ENCODE measurements at regions not wholly inside any gene's neighbourhood (a gene's known extent, or its start where the extent isn't known, plus 50 kb on each side); places are given as distances from the start of the nearest gene placed in this dataset.
"Not testable (repeated sequence)": the region's sequence is repeated elsewhere in the genome, so short reads cannot be mapped to it uniquely, and the experiment has no call there.

DNA sequence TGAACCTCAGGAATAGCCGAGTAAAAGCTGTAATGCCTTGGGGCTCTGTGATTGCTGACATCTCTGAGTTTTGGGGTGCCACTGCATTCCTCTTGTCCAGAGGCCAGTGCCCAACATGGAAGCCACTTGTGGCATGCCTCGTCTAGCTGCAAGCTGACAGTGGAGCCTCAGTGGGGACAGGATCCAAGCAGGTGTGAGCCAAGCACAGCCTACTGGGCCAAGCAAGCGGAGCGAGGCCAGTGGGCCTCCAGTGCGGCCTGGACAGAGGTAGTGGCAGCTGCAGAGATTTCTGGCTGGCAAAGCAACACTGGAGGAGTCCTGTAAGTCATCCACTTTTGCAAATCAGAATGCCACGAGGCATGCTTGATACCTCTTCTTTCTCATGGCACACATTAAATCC, 1038.2 kb upstream of the CNTN5 start:
- FAIRE-seq: no peak

GRCh38 chr11:97989121-97989520, 1031.6 kb upstream of the CNTN5 start:
- FAIRE-seq: peak; percentile 97

GRCh38 chr11:97990162-97990920, 1030.4 kb upstream of the CNTN5 start:
- FAIRE-seq: no peak

- no peak for FAIRE-seq
These were observed 1027.2 kb upstream of the CNTN5 start for GRCh38 chr11:97993562-97993961.

DNA sequence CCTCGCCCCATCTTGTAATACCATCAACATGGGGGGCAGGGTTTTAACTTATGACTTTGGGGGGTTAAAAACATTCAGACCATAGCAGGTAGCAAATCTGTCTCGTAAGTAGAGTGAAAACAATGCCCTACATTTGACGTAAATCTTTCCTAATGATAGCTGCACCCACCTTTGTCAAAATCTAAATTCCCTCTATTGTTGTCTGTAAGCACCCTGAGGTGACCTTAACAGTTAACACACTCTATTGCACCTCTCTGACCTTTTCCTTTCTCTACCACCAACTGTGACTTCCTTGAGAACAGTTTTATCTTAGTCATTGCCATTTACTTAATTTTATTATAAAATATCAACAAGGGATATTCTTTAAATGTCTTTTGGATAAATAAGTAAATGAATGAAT, 1024.9 kb upstream of the CNTN5 start:
- FAIRE-seq: no peak

GRCh38 chr11:97996762-97997161, 1024.0 kb upstream of the CNTN5 start:
- no peak for FAIRE-seq

DNA sequence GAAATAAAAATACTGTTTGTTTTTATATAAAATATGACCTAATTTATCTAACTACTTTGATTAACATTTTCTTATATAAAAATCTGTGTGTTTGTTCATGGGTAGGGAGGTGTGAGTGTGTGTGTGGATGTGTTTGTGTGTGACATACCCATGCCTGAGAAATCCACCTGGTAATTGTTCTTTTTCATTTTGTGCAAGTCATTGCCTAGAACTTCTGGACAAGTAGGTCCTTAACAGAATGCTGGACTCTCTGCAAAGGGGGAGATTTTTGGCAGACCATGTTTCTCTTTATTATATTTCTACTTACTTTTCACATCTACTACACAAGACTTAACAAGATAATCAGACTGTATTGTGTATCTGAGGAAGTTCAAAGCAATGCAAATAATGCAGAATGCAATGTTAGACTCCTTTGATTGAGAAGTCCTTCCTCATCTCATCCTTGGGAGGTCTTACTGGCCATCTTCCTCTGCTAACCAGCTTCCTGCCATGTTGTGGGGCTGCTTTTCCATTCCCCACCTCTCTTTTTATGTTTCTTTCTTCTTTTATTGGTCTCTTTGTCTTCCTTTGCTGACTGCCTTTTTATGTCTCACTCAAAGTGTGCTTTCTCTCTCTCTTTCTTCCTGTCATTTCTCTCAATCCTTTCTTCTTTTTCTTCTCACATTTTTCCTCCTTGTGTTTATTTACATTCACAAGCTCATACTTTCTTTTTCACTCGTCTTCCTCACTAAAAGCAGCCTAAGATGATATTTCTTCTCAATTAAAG, 1017.0 kb upstream of the CNTN5 start:
- no peak for FAIRE-seq

DNA sequence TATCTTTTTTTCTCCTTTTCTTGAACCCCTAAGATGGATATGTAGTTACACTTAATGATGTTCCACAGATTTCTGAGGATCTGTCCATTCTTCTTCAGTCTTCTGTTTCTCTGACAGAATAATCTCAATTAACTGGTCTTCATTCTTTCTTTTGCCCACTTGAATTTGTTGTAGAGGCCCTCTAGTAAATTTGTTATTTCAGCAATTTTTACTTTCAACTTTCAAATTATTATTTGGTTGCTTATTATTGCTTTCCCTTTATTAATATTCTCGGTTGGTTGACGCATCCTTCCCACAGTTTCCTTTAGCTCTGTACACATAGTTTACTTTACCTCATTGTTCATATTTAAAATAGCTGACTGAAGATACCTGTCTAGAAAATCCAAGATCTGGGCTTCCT, 1013.7 kb upstream of the CNTN5 start:
- FAIRE-seq: no peak

- no peak for FAIRE-seq
These were observed 993.1 kb upstream of the CNTN5 start for GRCh38 chr11:98027652-98028051.

DNA sequence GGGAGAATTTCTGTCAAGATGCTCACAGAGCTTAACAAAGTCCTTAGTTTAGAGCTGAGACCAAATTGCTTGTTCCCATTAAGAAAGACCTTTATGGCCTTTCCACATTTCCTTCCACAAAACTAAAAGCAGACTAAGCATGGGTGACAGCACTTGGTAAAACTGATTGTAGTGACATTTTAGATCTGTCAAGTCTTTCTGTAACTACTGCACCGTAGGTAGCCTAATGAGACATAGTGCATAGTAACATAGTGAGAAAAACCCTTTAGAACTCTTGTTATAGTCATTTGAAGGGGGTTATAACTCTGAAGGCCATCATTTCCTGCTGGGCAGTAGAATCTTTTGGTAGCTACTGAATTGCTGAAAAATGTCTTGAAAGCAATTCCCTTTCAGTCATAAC, 990.9 kb upstream of the CNTN5 start:
- no peak for FAIRE-seq

DNA sequence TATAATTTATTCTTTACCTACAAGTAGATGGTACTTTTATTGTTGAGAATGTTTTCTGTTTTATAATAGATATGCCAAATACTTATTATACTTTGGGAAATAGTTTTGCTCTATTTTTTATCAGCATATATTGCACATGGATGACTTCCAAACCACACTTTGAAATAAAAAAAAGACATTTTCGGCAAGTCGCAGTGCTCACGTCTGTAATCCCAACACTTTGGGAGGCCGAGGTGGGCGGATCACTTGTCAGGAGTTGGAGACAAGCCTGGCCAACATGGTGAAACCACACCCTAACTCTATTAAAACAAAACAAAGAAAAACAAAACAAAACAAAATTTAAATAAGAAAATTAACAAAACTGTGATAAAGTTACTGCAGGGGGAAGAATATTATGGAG, 983.9 kb upstream of the CNTN5 start:
- FAIRE-seq: no peak

GRCh38 chr11:98040061-98040808, 980.5 kb upstream of the CNTN5 start:
- FAIRE-seq: no peak

GRCh38 chr11:98047647-98048046, 973.1 kb upstream of the CNTN5 start:
- FAIRE-seq: no peak

DNA sequence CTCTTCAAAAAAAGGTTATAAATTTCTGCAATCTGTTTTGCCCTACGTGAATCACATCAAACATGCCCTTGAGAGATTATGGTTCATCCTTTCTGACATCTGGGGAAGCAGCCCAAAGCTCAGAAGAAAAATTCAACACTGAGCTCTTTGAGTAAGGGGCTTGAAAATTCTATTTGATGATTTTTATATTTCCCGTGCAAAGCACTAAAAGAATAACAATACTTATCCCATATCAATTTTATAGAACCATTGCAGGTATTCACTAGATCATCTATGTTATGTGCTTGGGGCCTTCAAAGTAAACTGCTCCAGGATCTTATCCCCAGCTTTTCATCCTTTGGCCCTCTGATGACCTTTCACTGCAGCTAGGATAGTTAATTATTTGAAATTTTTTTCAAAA, 966.9 kb upstream of the CNTN5 start:
- no peak for FAIRE-seq

- FAIRE-seq: no peak
These were observed 963.8 kb upstream of the CNTN5 start for GRCh38 chr11:98056945-98057344.

GRCh38 chr11:98059488-98059887, 961.3 kb upstream of the CNTN5 start:
- FAIRE-seq: no peak

DNA sequence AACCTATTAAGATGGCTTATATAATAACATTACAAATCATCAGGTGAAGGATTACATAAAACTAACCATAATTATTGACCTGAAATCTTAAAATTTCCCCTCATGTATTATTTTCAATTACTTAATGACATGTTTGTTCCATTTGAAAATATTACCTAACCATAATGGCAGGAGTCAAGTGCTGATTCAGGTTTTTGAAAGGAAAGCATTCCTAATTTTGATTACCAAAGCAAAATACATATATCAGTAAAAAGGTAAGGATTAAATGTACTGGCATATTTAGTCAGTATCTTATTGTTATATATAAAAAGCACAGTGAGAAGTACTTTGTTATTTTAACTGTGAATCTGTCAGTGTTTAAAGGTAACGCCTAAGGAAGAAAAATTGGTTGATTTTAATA, 960.0 kb upstream of the CNTN5 start:
- no peak for FAIRE-seq

DNA sequence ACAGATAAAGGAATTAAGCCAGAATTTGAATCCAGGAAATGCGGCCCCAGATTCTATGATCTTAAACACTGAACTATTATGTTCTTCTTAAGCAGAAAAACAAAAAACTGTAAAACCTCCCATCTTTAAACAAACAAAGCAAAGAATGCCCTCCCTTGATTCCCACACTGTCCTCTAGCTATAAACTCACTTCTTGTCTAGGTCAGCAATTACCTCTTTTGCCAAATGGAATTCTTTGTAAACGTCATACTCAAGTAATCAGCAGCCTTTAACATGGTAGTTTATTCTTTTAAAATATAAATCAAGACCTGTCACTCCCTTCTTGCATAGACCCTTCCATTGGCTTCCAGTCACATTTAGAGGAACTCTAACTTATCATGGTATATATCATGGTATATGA, 958.9 kb upstream of the CNTN5 start:
- no peak for FAIRE-seq

- FAIRE-seq: no peak
These were observed 958.0 kb upstream of the CNTN5 start for GRCh38 chr11:98062714-98063113.

DNA sequence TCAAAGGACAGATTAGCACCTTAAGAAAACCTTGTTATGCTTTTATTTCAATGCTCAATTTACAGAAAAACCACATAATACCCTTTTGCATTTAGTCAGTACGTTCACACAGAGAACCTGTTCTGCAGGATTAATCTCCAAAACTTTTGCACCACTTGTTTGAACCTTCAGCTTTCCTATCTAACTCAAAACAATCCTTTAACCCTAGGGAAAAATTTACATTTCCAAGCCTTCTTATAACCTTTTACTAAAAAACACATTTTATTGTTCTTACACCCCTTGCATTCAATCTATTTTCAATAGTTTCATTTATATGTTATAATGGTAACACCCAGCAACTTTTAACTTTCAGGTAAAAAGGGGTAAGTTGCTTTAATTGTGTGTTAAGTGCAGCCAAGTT, 952.5 kb upstream of the CNTN5 start:
- no peak for FAIRE-seq

GRCh38 chr11:98069147-98069546, 951.6 kb upstream of the CNTN5 start:
- not testable (repeated sequence) for FAIRE-seq

- FAIRE-seq: no peak
These were observed 950.9 kb upstream of the CNTN5 start for GRCh38 chr11:98069861-98070260.

GRCh38 chr11:98090861-98091505, 929.8 kb upstream of the CNTN5 start:
- FAIRE-seq: no peak
